ENCODE measurements at regions not wholly inside any gene's neighbourhood (a gene's known extent, or its start where the extent isn't known, plus 50 kb on each side); places are given as distances from the start of the nearest gene placed in this dataset.

DNA sequence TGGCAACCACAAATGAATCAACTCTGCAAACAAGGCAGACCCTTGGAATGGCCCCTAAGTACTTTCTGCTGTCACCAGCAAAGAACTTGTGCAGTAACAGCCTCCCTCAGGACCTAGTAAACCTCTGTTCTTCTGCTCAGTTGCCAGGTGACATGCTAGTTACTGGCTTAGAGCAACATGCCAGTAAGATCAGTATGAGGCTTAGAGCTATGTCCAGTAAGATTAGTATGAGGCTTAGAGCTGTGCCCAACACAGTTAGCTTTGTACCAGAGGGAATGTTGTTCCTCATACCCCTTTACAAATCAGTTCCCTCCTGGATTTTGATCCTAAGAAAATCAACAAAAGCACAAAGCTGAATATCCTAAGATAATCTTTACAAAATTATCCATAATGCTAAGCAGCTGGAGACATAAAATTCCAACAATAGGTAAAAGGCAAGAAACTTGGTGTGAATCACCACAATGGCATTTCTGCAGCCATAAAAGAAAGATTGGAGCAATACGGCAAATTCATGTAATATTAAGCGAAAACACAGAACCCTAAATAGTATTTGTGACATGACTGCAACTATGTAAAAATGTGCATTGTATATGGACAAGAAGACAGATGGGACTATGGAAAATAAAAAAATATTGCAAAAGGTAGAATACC, 107.3 kb upstream of the LPP start:
- no peak for DNase-seq

DNA sequence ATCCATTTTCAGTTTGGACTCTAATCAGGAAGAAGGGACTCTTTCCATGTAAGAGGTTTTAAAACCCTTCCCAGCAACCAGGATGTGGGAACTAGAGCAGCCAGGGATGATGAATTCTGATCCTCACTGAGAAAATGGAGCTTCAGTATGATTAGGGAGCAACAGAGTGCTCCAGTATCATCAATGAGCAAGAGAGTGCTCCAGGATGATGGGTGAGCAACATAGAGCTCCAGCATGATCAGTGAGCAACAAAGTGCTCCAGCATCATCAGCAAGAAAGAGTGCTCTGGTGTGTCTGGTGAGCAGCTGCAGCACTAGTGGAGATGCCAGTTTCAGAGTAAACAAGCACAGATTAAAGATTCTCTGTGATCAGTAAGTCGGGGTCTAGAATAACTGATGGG, 106.4 kb upstream of the LPP start:
- DNase-seq = no peak

DNA sequence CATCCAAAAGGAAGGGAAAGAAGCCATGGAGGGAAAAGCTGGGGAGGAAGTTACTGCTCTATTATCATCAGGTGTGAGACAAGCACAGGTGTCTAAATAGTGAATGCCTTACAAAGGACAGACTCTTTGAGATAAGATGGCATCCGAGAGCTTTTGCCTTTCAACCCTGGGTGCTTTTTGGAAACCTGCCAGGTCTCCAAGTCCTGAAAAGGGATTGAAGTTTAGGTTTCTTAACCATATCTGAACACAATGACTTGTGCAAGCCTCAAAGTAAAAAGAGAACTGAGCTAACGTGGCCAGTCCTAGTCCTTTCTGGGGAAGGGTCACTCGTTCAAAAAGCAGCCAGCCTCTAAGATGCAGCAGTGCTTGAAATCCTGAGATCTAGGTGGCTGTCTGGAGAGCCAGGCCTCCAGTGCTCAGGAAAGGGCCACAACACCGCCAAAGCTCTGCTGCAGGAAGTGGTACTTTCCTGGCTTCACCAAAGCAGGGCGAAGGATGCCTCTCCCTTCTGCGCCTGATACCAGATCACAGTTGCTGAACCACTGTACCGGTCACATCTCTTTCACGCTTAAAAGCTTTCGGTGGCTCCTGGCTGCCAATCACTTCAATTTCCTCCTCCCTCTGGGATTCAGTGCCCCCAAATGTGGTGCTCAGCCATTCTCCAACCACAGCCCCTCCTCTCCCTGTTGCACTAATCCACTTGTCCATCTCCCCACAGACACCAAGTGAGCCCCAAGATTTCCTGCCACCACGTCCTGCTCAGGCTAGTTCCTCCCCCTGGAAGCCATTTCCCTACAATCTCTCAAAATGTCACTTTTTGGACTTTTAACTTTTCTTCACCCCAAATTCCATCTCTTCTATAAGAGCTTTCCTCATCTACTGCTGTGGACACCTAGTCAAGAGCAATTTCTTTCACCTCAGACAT, 104.1 kb upstream of the LPP start:
- no peak for DNase-seq

DNA sequence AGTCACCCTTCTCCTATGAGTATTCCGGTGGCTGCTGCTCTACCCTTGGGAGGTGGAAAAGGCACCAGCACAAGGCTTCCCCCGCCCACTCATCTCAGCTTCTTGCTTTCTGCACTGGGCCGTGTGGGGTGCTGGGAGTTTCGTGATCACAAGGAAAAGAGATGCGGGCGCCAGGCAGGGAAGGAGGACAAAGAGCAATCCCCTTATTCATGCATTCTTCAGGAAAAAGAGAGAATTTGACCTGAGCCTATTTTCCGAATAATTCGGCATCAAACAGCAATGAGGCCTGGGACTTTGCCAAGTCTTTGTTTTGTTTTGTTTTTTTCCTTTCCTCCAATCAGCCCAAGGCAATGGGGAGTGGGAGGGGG, 102.2 kb upstream of the LPP start:
- no peak for DNase-seq

DNA sequence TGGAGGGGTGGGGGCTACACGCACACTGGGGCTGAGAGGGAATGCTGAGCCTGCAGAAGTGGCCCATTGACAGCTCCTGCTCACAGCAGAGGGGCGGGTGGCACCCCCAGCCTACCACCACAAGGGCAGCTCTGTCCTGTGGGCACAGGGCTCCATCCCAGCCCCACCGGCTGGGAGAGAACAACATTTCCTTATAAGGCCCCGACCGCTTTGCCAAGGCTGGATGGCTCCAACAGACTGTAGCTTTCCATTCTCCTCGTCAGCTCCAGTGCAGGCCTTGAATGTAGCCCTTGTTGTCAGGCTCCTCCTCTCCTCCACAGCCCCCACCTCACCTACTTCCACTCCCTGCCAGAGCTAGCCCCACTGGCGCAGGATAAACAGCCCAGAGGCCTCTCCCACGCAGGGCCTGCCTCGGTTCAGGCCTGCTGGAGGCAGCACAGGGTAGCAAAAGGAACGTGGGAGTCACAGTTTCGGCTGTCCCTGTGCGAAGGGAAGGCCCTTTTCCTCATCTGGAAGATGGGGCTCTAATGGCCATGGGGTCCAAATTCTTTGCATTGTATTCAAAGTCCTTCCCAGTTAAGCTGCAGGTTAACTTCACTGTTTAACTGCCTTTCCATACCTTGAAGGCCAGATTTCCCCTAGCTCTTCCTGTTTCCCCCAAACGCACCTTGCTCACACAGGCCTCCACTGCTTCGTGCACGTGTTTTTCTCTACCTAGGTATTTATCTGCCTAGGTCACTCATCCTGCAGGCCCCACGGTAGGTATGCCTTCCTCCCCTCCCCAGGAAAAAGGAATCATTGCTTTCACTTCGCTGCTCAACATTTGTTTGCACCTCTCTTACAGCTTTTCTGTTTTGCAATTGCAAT, 101.6 kb upstream of the LPP start:
- no peak for DNase-seq

DNA sequence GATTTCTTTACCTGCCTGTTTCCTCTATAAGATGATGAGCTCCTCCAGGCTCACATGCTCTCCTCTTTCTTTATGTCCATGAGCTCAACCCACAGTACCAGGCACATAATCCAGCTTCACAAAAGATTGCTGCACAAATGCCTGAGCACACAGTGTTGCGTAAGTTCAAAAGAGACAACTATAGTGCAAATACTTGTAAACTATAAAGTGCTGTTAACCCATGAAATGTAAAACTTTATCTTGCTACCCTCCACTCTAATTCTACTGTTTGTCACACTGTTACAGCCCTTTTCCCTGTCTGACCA, 101.0 kb upstream of the LPP start:
- no peak for DNase-seq

DNA sequence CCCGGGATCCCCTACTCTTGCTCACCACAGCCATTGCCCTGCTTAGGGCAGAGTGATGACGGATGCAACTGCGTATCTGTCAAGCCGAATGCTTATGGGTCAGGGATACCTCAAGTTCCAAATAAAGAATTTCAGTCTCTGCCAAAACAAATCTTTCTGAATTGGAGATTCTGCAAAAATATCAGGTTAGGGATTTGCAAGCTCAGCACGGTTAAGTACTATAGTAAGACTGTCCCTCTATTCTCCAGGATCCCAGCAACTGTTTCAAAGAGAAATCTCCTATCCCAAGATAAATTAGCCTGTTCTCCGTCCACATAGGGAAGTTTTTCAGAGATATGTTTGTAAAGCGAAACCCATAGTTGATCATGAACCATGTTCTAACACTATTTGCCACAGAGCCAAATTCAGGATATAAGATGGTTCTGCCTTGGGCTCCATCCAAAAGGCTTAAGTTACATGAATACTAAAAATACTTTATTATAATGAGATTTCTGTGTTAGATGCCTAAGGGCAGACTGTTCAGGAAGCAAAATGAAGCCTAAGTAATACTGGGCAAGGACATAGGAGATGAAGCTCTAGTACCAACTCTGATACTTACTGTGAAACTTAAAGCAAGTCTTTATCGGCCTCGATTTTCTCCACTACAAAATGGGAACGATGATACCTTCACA, 100.1 kb upstream of the LPP start:
- DNase-seq = no peak

DNA sequence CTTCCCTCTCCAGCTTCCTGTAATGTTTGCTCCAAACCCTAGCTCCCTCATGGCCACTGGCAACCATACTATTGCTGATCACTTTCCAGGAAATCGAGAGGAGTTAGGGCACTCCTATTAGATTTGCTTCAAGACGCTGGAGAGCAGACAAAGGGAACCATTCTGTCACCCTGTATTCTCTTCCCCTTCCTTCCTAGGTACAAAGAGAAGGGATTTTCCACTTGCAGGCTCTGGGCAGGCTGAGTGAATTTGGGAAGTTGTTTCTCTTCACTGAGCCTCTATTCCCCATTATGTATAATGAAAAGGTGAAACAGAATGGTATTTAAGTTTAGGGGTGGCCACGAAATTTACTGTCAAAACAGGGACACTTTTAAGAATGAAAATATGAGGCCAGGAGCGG, 99.4 kb upstream of the LPP start:
- no peak for DNase-seq

DNA sequence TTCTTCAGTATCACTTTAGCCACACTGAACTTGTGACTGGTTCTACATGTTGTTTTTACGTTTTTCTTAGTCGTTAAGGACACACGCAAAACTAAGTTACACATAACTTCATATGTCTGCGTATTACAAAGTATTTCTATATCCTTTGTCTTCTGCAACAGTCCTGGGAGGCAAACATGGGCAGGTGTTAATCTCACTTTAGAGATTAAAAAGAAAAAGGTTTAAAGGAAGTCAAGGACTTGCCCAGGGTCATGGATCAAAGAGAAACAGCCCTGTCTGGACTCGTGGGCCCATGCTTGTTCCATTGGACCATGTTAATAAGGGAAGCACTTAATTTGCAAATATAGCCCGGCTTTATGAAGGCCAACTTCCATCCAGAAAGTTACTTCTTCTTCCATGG, 98.6 kb upstream of the LPP start:
- no peak for DNase-seq

DNA sequence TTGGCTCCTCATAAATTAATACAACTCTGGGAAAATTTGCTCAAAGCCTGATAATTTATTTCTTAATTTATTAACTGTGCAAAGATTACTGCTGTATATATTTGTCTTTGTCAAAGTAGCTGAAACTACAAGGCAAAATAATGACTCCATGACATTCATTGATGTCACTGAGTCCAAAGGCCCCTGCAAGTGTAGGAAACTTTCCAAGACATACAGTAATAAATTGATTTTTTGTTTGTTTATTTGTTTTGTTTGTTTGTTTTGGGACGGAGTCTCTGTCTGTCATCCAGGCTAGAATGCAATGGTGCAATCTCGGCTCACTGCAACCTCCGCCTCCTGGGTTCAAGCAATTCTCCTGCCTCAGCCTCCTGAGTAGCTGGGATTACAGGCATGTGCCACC, 96.8 kb upstream of the LPP start:
- DNase-seq = no peak

DNA sequence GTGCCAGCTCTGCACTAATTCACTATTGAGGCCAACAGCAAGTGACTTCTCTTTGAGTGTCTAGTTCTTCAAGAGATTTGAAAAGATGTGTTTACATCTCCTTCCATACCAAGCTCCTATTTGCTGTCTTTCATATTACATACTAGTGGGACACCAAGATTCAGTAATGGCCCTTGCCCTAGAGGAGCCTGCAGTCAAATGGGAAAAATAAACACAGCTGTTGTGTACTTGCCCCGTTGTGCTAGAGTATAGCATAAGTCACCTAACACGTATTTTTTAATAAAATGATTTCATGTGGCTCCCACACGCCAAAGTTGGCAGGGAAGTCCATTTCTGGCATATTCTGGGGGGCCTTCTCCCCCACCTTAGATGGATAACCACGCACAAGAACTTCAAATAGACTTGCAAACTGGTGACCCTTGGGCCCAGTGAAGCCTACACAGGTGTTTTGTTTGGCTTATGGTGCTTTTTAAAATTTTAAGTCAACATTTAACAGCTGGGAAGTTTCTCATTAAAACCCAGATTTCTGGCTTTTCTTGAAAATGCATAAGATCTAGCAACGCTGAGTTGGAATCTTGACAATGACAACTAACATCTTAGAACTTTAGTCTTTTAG, 95.3 kb upstream of the LPP start:
- no peak for DNase-seq

DNA sequence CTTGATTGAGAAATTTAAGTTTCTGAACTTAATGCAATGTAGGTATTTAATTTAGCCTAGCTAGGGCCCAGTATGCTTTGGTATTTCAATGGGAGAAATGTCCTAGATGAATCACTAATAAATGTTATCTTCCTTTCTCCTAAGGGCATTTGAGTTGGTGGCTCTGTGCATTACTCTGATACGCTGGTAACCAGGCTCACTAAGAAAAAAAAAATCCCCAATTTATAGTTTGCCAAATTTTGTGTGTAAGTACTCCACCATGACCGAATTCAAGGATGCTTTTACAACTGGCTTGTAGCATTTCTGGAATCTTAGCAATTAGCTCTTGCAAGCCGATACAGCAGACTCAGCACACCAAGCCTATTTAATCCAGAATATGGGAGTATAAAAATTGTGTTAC, 94.6 kb upstream of the LPP start:
- DNase-seq = no peak

DNA sequence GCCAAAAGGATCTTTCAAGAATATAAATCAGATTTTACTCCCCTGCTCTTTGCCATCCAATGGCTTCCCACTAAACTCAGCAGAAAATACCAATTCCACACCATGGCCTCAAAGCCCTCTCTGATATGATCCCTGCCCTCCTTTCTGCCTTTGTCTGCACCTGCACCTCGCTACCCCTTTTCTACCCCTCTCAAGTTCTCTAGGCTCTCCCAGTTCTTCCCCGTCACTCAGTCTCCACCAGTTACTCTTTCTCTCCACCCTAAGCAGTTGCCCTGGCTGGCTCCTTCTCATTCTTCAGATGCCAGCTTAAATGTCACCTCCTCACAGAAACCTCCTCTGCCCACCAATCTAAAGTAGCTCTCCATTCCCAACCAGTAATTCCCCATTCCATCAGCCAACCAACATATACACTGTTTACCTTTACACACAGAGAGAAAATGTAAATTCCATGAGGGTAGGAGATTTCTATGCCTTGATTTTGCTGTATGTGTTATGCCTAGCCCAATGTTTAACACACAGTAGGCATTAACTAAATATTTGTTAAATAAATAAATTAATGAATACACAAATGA, 93.6 kb upstream of the LPP start:
- no peak for DNase-seq

DNA sequence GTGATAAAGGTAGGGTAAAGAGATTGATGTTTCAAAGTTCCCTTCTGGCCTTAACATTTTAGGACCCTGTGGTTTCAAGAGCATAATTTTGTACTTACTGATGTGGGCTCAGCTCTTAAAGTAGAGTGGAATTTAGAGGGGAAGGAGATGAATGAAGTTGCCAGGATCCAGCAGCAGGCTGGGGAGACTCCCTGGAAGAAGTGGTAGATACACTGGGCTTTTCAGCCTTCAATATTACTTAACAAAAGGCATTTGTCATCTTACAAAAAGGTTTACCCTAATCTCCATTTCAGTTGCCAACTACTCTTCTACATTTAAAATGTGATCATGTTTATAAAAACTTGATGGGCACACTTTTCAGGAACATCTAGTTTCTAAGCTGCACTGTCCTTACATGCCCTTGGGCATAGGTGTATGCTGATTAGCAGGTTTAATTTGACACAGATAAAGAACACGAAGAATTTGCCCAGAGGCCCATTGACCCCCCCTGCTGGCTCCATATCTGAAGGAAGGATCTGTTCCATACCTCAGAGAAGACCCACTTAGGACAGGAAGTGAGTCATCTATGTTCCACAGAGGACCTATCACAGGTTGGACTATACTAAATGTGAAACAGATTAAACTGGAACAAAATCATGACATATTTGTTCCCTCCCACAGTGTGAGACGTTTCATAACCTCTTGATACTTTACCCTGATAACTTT, 93.0 kb upstream of the LPP start:
- peak; percentile 39 for DNase-seq

DNA sequence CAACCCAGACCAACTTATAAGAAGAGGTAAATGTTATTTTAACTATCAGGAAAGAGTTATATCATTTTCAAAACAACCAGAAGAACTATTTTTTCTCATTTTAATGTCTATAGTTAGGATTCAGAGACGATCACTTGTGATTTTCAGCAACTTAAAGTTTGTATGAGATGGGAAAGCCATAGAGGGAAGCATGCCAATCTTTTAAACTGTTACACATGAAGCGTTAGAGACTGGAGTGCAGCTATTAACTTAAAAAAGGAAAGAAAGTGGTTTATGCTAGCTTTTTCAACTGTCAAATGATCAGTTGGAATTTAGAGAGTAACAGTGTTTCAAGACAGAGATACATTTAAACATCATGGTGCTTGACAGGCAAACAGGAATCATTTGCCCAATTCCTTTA, 91.7 kb upstream of the LPP start:
- no peak for DNase-seq

DNA sequence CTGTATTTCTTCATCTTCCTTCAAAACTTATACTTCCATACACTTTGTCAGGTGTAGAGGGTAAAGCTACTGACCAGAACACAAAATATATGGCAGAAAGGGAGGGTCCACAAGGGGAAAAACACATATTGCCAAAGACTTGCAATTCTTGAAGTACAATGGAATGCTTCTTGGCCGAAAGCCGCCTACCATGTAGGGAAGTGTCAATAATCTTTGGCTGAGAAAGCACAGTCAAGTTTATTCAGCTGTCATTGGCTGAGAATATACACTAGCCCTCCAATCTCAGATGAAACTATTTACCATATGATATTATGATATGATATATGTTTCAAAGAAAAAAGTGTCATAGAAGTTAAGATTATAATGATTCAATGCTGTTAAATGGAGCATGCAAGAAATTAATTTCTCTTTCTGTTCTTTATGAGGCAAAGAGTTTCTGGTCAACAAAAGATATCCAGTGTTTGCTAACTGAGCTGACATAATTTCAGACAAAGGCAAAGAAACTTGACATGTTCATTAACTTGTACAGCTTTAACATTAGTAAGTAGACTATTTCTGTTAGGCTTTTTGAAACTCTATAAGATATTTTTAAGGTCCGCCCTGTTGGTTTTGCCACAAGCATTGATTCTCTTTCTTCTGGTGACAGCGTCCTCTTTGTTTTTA, 89.0 kb upstream of the LPP start:
- no peak for DNase-seq

DNA sequence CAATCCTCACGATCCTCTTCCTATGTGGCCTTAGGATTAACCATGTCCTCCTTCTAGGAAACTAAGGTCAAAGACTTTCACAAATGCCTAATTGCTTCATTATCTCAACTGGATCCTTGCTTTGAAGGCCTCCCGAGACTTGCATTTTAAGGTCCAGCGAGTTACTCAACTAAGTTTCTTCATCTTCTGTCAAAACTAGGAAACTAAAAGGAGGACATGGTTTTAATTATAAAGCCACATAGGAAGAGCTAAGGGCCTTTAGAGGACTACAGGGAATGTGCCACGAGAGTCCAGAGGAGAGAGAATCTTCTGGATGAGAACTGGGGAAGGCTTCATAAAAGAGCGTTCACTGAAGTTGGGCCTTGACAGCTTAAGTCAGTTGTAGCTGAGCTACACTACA, 87.8 kb upstream of the LPP start:
- DNase-seq = no peak

DNA sequence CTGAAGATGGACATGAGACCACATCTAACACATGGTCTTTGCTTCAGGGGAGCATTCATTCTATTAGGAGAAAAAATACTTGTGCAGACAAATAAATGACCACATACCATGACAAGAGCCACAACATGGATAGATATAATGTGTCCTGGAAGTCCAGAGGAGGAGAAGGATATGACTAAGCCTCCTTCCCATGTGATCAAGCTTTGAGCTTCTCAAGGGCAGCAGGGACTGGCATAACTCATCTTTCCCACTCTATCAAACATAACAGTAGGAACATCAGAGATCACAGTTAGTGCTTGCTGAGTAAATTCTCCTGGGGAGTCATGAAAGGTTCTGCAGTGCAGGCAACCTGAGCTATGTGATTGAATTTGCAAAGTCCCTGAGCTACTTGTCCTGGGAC, 86.0 kb upstream of the LPP start:
- DNase-seq = no peak

DNA sequence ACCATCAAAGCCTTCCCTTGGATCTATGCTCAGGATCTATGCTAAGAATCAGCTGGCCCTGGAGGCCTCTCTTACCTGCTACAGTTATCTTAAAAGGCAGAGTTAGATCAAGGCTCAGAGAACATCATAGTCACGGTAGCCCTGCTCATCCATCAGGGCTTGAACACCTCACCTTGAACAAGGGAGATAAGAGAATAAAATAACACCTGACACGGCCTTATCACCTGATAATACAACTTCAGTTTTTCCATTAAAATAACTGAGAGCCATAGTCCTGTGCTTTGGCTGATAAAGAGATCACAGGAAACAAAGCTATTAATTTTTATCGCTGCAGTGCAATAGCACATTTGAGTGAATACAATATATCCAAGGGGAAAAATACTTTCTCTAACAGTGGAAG, 85.6 kb upstream of the LPP start:
- no peak for DNase-seq

DNA sequence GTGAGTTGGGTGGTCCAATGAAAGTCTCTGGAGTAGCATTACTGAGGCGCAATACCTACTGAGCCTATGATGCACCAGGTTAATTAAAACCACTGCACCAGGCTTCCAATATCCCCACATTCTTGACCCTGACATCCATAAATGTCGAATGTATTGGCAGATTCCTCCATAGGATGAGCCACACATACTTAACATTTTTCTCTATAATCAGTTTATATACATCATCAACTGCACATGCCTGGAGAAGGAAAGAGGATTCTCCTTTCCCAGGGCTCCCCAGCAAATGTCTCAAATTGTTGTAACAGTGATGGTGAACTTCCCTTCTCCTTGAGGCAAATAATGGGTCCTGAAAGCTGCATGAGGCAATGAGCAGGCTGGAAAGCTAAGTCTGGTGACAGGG, 82.3 kb upstream of the LPP start:
- no peak for DNase-seq

DNA sequence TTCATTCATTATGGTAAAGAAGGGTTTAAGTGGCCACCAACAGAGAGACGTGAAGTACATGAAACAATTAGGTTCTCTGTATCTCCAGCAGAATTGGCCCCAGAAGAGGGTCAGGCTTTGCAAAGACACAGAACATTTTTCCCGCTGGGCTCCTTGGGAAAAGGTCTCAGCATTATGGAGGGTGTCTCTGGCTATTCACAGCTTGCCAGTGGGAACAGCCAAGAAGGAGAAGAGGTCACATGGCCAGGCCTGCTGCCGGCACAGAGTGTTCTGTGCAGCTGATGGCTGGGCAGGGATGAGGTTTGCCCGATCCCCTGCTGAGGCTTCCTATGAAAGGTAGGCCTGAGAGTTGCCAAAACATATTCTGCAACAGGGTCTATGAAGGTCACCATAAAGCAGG, 77.8 kb upstream of the LPP start:
- DNase-seq = no peak

Measured in stimulated activated CD4-positive, alpha-beta T cell treated with anti-CD3 and anti-CD28 coated beads, Interleukin-4, amount 100 ng/mL, for 1 hour (primary cell).